ENCODE measurements at regions not wholly inside any gene's neighbourhood (a gene's known extent, or its start where the extent isn't known, plus 50 kb on each side); places are given as distances from the start of the nearest gene placed in this dataset.

DNA sequence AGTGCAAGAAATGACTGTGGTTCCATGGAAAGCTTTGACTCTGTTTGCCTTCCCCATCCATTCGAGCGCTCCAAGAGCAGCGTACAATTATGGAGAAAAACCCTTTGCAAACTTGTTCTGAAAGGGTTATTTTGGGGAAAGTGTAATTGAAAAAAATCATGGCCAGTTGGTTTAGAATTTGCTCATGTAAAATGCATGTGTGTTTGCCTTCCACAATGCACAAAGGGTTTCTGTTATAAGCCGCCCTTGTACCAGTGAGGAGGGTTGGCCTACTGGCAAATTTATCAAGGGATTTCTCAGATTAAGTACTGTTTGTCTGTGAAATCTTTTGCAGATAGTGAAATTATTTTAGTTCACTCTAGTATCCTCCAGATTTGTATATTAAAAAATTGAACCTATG is 62.7 kb upstream of the PELI2 start:
- no peak overlapping the region for H3K4me3 ChIP-seq
- intact Hi-C loops (cut with DNase I): no loop called here
- DNase-seq (ENCODE audit: low spot score in 2 of 2): no peak
- H3K36me3 ChIP-seq: no peaks in the 10 kb centered on the region
- no peak overlapping the region for H3K27ac ChIP-seq
- no peaks in the 10 kb centered on the region for H3K4me1 ChIP-seq
- H3K9me3 ChIP-seq: no peaks in the 10 kb centered on the region
- TF ChIP-seq, protein P1, sequence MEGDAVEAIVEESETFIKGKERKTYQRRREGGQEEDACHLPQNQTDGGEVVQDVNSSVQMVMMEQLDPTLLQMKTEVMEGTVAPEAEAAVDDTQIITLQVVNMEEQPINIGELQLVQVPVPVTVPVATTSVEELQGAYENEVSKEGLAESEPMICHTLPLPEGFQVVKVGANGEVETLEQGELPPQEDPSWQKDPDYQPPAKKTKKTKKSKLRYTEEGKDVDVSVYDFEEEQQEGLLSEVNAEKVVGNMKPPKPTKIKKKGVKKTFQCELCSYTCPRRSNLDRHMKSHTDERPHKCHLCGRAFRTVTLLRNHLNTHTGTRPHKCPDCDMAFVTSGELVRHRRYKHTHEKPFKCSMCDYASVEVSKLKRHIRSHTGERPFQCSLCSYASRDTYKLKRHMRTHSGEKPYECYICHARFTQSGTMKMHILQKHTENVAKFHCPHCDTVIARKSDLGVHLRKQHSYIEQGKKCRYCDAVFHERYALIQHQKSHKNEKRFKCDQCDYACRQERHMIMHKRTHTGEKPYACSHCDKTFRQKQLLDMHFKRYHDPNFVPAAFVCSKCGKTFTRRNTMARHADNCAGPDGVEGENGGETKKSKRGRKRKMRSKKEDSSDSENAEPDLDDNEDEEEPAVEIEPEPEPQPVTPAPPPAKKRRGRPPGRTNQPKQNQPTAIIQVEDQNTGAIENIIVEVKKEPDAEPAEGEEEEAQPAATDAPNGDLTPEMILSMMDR (IDR thresholded peaks at IDR 0.05): no peak
- no peaks in the 10 kb centered on the region for H3K27me3 ChIP-seq

DNA sequence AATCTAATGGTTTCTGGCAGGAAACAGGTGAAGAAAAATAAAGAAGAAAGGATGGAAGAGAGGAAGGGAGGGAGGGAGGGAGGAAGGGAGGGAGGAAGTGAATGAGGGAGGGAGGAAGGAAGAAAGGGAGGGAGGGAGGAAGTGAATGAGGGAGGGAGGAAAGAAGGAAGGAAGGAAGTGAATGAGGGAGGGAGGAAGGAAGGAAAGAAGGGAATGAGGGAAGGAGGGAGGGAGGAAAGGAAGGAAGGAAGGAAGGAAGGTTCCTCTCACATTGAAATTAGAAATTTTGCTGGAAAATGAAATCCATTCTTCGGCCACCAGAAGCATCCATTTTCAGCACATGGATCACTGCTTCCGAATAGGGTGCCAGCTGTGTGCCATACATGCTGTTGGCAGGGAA is 62.2 kb upstream of the PELI2 start:
- intact Hi-C loops (cut with DNase I): no loop called here
- Histone ChIP-seq H3K27ac (no peak overlapping the region), H3K4me3 (no peak overlapping the region)

DNA sequence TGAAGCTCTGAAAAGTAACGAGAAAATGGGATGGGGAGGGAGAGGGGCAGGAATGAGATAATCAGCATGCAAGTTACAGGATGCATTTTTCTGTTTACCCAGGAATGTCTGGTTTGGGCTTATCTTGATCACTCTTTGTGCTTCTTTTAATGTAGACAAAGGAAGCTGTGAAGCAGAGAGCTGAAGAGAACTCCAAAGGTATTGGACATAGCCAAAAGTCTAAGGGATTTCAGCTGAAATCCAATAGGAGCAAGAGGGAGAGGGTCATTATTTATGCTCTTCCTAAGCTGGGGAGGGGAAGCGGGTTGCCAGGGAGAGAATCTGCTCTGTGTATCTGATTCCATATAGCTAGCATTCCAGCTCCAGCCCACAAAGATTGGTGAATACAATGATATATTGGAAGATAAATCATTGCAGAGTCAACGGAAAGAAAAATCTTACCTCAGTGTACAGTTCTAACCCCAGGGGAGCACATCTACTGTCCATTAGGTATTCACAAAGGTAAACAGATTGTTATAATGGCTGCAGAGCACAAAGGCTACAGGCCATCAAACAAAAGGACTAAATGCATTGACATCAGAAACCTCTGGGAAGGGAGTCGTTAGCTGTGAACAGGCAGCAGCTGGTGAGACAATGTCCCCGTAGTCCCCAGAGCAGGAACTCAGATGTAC is 61.0 kb upstream of the PELI2 start:
- H3K9me3 ChIP-seq: no peaks in the 10 kb centered on the region
- H3K27me3 ChIP-seq: no peaks in the 10 kb centered on the region
- H3K4me3 ChIP-seq: no peak overlapping the region
- intact Hi-C loops (cut with DNase I): no loop called here
- no peak for DNase-seq (ENCODE audit: low spot score in 2 of 2)
- TF ChIP-seq, protein P1 (IDR thresholded peaks at IDR 0.05): no peak
- H3K27ac ChIP-seq: no peak overlapping the region
- no peaks in the 10 kb centered on the region for H3K36me3 ChIP-seq
- no peaks in the 10 kb centered on the region for H3K4me1 ChIP-seq

More for the DNA sequence above, 62.2 kb upstream of the PELI2 start:
- H3K36me3 ChIP-seq: no peaks in the 10 kb centered on the region
- H3K9me3 ChIP-seq: no peaks in the 10 kb centered on the region
- DNase-seq (ENCODE audit: low spot score in 2 of 2): no peak
- TF ChIP-seq, protein P1 (IDR thresholded peaks at IDR 0.05): no peak
- H3K4me1 ChIP-seq: no peaks in the 10 kb centered on the region
- no peaks in the 10 kb centered on the region for H3K27me3 ChIP-seq

DNA sequence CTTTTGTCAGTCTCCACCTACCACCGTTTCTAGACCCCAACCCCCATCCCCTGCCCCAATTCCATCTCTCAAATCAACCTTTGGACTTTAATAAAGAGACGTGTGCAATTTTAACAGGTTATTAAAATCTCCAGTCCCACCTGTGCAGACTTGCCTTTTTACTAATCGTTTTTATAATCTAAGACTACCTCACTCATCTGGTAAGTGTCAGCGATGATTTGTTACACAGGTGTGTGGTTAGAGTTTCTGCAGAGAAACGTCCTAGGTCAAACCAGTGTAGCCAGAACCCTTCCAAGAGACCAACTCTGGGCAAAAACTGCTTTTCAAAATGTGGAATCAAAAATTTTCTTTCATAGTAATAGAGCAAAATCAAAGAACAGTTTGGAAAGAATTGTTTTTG is 60.4 kb upstream of the PELI2 start:
- TF ChIP-seq, protein P1 (IDR thresholded peaks at IDR 0.05): no peak
- Histone ChIP-seq H3K4me1 (no peaks in the 10 kb centered on the region), H3K27me3 (no peaks in the 10 kb centered on the region), H3K27ac (no peak overlapping the region), H3K4me3 (no peak overlapping the region), H3K9me3 (no peaks in the 10 kb centered on the region), H3K36me3 (no peaks in the 10 kb centered on the region)
- intact Hi-C loops (cut with DNase I): no loop called here
- DNase-seq (ENCODE audit: low spot score in 2 of 2): no peak

DNA sequence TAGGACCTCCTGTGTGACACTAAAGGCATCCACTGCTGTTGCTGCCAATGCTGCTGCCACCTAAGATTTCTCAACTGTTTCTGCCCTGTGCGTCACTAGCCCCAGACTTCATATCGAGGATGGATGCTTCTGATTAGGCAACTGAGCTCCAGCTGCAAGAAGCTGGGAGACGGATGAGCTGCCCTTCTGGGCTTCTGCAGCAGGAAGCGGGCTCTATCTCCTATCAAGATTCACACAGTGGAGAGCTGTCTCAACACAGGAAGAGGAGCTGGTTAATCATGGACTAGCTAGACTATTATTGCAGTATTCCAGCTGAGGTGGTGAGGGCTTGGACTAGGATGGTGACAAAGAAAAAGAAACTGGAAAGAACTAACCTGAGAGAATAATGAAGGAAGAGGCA is 59.2 kb upstream of the PELI2 start:
- no peaks in the 10 kb centered on the region for H3K9me3 ChIP-seq
- intact Hi-C loops (cut with DNase I): no loop called here
- no peaks in the 10 kb centered on the region for H3K4me1 ChIP-seq
- DNase-seq (ENCODE audit: low spot score in 2 of 2): no peak
- no peak overlapping the region for H3K4me3 ChIP-seq
- TF ChIP-seq, protein P1 (IDR thresholded peaks at IDR 0.05): no peak
- no peaks in the 10 kb centered on the region for H3K36me3 ChIP-seq
- H3K27ac ChIP-seq: no peak overlapping the region
- no peaks in the 10 kb centered on the region for H3K27me3 ChIP-seq

DNA sequence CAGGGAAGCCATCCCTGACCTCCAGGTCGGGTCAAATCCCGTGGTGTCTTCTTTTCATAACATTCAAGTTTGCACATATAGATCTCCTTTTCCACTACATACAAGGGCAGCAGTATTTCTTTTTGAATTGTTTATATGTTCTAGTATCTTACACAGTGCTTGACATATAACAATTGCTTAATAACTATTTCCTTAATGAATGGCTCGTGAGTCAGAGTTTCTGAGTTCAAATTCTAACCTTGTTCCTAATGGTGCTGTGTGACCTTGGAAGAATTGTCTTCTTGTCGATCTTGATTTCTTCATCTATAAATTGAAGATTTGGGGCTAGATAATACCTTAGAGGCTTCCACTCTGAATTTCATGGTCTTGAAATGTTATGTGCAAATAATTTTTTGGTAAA is 57.2 kb upstream of the PELI2 start:
- no peaks in the 10 kb centered on the region for H3K9me3 ChIP-seq
- no peaks in the 10 kb centered on the region for H3K4me1 ChIP-seq
- no peaks in the 10 kb centered on the region for H3K27me3 ChIP-seq
- no peak overlapping the region for H3K27ac ChIP-seq
- H3K36me3 ChIP-seq: no peaks in the 10 kb centered on the region
- intact Hi-C loops (cut with DNase I): no loop called here
- DNase-seq (ENCODE audit: low spot score in 2 of 2): no peak
- H3K4me3 ChIP-seq: no peak overlapping the region
- TF ChIP-seq, protein P1 (IDR thresholded peaks at IDR 0.05): no peak

All from ascending aorta (tissue), 2 donors.